ENCODE measurements at regions not wholly inside any gene's neighbourhood (a gene's known extent, or its start where the extent isn't known, plus 50 kb on each side); places are given as distances from the start of the nearest gene placed in this dataset.

DNA sequence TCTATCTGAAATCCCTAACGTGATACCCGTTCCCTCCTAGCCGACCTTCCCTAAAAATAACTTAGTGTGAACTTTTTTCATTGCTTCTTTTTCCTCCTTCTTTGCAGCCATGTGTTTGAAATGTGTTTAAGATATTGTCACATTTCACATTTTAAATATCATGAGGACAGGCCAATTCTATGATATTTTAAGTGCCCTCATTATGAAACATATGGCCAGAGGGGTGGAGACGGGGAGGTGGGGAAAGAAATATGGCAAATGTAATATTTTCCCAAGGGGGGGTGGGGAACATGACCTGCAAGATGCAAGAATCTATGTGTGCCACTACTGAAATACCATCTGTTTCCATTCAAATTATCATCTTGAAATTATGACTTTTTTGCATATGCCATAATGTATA is 1039.2 kb downstream of the AGBL1 start:
- H3K9ac ChIP-seq (ENCODE audit: low read depth, low read length) = no peak overlapping the region
- DNase-seq = no peak
- no peak overlapping the region for H3K27ac ChIP-seq (ENCODE audit: low read length)
- H3K4me1 ChIP-seq (ENCODE audit: insufficient read depth, low read length) = no peaks in the 10 kb centered on the region
- no peak for ATAC-seq (ENCODE audit: insufficient read depth, low read depth)
- no peaks in the 10 kb centered on the region for H3K79me2 ChIP-seq (ENCODE audit: insufficient read depth, low read length)
- H3K36me3 ChIP-seq (ENCODE audit: insufficient read depth, low read length) = no peaks in the 10 kb centered on the region
- H2AFZ ChIP-seq (ENCODE audit: low read depth, low read length) = no peak overlapping the region
- H4K20me1 ChIP-seq (ENCODE audit: insufficient read depth, low read length) = no peaks in the 10 kb centered on the region
- H3K9me3 ChIP-seq (ENCODE audit: insufficient read depth, low read length, severe bottlenecking) = no peaks in the 10 kb centered on the region
- H3K4me3 ChIP-seq (ENCODE audit: low read depth in 1 of 2, low read length in 2 of 2) = no peak overlapping the region
- no peak overlapping the region for H3K4me2 ChIP-seq (ENCODE audit: insufficient read depth, low read length)
- H3K27me3 ChIP-seq (ENCODE audit: insufficient read depth, low read length, poor library complexity) = no peaks in the 10 kb centered on the region
- TF ChIP-seq, protein P1, sequence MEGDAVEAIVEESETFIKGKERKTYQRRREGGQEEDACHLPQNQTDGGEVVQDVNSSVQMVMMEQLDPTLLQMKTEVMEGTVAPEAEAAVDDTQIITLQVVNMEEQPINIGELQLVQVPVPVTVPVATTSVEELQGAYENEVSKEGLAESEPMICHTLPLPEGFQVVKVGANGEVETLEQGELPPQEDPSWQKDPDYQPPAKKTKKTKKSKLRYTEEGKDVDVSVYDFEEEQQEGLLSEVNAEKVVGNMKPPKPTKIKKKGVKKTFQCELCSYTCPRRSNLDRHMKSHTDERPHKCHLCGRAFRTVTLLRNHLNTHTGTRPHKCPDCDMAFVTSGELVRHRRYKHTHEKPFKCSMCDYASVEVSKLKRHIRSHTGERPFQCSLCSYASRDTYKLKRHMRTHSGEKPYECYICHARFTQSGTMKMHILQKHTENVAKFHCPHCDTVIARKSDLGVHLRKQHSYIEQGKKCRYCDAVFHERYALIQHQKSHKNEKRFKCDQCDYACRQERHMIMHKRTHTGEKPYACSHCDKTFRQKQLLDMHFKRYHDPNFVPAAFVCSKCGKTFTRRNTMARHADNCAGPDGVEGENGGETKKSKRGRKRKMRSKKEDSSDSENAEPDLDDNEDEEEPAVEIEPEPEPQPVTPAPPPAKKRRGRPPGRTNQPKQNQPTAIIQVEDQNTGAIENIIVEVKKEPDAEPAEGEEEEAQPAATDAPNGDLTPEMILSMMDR (IDR thresholded peaks at IDR 0.05; ENCODE audit: borderline replicate concordance, extremely low read depth, low read length, poor library complexity, severe bottlenecking) = no peak

DNA sequence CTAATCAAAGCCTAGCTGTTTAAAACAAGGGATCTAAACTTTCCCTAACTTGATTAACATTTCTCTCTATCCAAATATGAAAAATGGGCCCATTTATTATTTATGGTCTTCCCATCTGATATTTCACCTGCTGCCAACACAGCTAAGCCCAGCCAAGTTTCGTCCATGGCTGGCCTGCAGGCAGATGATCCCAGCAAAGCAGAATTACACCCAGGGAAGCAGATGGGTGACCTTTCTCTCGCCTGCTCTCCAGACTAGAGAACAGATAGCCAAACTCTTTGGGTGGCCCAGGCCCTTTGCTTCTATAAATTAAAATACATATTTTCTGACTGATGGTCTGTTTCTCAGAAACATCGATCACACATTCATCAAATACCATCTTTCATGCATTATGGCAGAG is 1038.8 kb downstream of the AGBL1 start:
- Histone ChIP-seq H3K27me3 (ENCODE audit: insufficient read depth, low read length, poor library complexity) (no peaks in the 10 kb centered on the region), H2AFZ (ENCODE audit: low read depth, low read length) (no peak overlapping the region), H3K27ac (ENCODE audit: low read length) (no peak overlapping the region), H3K4me1 (ENCODE audit: insufficient read depth, low read length) (no peaks in the 10 kb centered on the region), H3K36me3 (ENCODE audit: insufficient read depth, low read length) (no peaks in the 10 kb centered on the region), H3K9ac (ENCODE audit: low read depth, low read length) (no peak overlapping the region), H3K4me3 (ENCODE audit: low read depth in 1 of 2, low read length in 2 of 2) (no peak overlapping the region), H3K79me2 (ENCODE audit: insufficient read depth, low read length) (no peaks in the 10 kb centered on the region), H3K4me2 (ENCODE audit: insufficient read depth, low read length) (no peak overlapping the region), H4K20me1 (ENCODE audit: insufficient read depth, low read length) (no peaks in the 10 kb centered on the region), H3K9me3 (ENCODE audit: insufficient read depth, low read length, severe bottlenecking) (no peaks in the 10 kb centered on the region)
- no peak for DNase-seq
- no peak for TF ChIP-seq EZH2 (IDR thresholded peaks at IDR 0.05; ENCODE audit: borderline replicate concordance, low read depth, low read length, severe bottlenecking)
- TF ChIP-seq, protein P1 (IDR thresholded peaks at IDR 0.05; ENCODE audit: borderline replicate concordance, extremely low read depth, low read length, poor library complexity, severe bottlenecking) = no peak
- ATAC-seq (ENCODE audit: insufficient read depth, low read depth) = no peak

DNA sequence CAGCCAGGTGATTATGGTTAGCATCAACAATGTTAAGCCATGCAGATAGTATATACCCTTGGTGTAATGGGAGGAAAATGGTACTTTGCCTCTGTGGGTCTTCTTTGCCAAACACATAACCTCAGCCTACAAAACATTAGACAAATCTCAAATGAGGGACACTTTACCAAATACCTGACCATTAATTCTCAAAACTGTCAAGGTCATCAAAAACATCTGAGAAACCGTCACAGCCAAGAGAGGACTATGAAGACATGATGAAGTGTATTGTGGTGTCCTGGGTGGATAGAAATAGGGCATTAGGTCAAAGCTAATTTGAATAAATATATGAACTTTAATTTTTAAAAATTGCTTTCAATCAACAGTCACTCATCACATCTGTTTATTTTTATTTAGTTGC is 1036.1 kb downstream of the AGBL1 start:
- no peak for ATAC-seq (ENCODE audit: insufficient read depth, low read depth)
- H3K9me3 ChIP-seq (ENCODE audit: insufficient read depth, low read length, severe bottlenecking) = no peaks in the 10 kb centered on the region

More for the DNA sequence above, 1036.1 kb downstream of the AGBL1 start:
- no peaks in the 10 kb centered on the region for H4K20me1 ChIP-seq (ENCODE audit: insufficient read depth, low read length)
- H3K27ac ChIP-seq (ENCODE audit: low read length) = no peak overlapping the region
- H3K36me3 ChIP-seq (ENCODE audit: insufficient read depth, low read length) = no peaks in the 10 kb centered on the region
- no peak for DNase-seq
- no peak for TF ChIP-seq EZH2 (IDR thresholded peaks at IDR 0.05; ENCODE audit: borderline replicate concordance, low read depth, low read length, severe bottlenecking)
- TF ChIP-seq, protein P1 (IDR thresholded peaks at IDR 0.05; ENCODE audit: borderline replicate concordance, extremely low read depth, low read length, poor library complexity, severe bottlenecking) = no peak
- H3K4me2 ChIP-seq (ENCODE audit: insufficient read depth, low read length) = no peak overlapping the region
- H3K4me3 ChIP-seq (ENCODE audit: low read depth in 1 of 2, low read length in 2 of 2) = no peak overlapping the region
- no peaks in the 10 kb centered on the region for H3K27me3 ChIP-seq (ENCODE audit: insufficient read depth, low read length, poor library complexity)
- no peak overlapping the region for H2AFZ ChIP-seq (ENCODE audit: low read depth, low read length)
- H3K9ac ChIP-seq (ENCODE audit: low read depth, low read length) = no peak overlapping the region
- H3K79me2 ChIP-seq (ENCODE audit: insufficient read depth, low read length) = no peaks in the 10 kb centered on the region
- no peaks in the 10 kb centered on the region for H3K4me1 ChIP-seq (ENCODE audit: insufficient read depth, low read length)
